H9 (cell line): ENCODE measurements at regions not wholly inside any gene's neighbourhood (a gene's known extent, or its start where the extent isn't known, plus 50 kb on each side); places are given as distances from the start of the nearest gene placed in this dataset.
A peak's percentile ranks its signal among the peaks of the same experiment; 100 is the strongest.

Experiments used
- DNase-seq: peaks from one replicate; pipeline ENCODE4 v3.0.0-alpha.2; 2017
- H2AFZ ChIP-seq: one replicate; pipeline ENCODE4 v1.6.1; 2013; ENCODE audit warnings: mild to moderate bottlenecking, low read length, control low read depth, moderate library complexity
- H2AK5ac ChIP-seq: 2 replicates; pipeline ENCODE4 v1.6.1; 2013; ENCODE audit warnings: low read length, control low read depth, mixed read lengths; ENCODE audit not compliant: insufficient read length
- H2BK120ac ChIP-seq: one replicate; pipeline ENCODE4 v1.6.1; 2013; ENCODE audit warnings: low read depth, mild to moderate bottlenecking, low read length, control low read depth, inconsistent platforms; ENCODE audit not compliant: poor library complexity, severe bottlenecking
- H2BK12ac ChIP-seq: 2 replicates; pipeline ENCODE4 v1.6.1; 2013; ENCODE audit warnings: low read length, control low read depth, mixed read lengths, low read depth; ENCODE audit not compliant: insufficient read length
- H2BK15ac ChIP-seq: 2 replicates; pipeline ENCODE4 v1.6.1; 2013; ENCODE audit warnings: low read depth, low read length, control low read depth
- H2BK20ac ChIP-seq: one replicate; pipeline ENCODE4 v1.6.1; 2013; ENCODE audit warnings: low read depth, mild to moderate bottlenecking, low read length, control low read depth, inconsistent platforms; ENCODE audit not compliant: poor library complexity, severe bottlenecking
- H2BK5ac ChIP-seq: 2 replicates; pipeline ENCODE4 v1.6.1; 2013; ENCODE audit warnings: low read length, control low read depth, mixed read lengths; ENCODE audit not compliant: insufficient read length
- H3K14ac ChIP-seq: 2 replicates; pipeline ENCODE4 v1.6.1; 2013; ENCODE audit warnings: low read length, control low read depth; ENCODE audit not compliant: insufficient read depth
- H3K18ac ChIP-seq: 2 replicates; pipeline ENCODE4 v1.6.1; 2013; ENCODE audit warnings: low read depth, mild to moderate bottlenecking, mixed read lengths, low read length, control low read depth; ENCODE audit not compliant: insufficient read length
- H3K23ac ChIP-seq: 2 replicates; pipeline ENCODE4 v1.6.1; 2013; ENCODE audit warnings: low read length, control low read depth, mixed read lengths, low read depth; ENCODE audit not compliant: insufficient read length
- H3K23me2 ChIP-seq: 2 replicates; pipeline ENCODE4 v1.6.1; 2013; ENCODE audit warnings: low read depth, mild to moderate bottlenecking, mixed read lengths, low read length, control low read depth; ENCODE audit not compliant: insufficient read length, poor library complexity, severe bottlenecking
- H3K27ac ChIP-seq: 2 replicates; pipeline ENCODE4 v1.5.1; 2013; ENCODE audit warnings: low read length, control low read depth, mixed read lengths, low read depth; ENCODE audit not compliant: insufficient read length
- H3K27me3 ChIP-seq: 2 replicates; pipeline ENCODE4 v1.6.1; 2013; ENCODE audit warnings: low read length, control low read depth, inconsistent platforms; ENCODE audit not compliant: insufficient read depth
- H3K4ac ChIP-seq: 2 replicates; pipeline ENCODE4 v1.6.1; 2013; ENCODE audit warnings: low read depth, mild to moderate bottlenecking, control low read depth, inconsistent platforms, low read length, moderate library complexity
- H3K4me1 ChIP-seq: 2 replicates; pipeline ENCODE4 v1.6.1; 2013; ENCODE audit warnings: low read length, control low read depth, inconsistent platforms; ENCODE audit not compliant: insufficient read depth
- H3K4me2 ChIP-seq: 2 replicates; pipeline ENCODE4 v1.6.1; 2013; ENCODE audit warnings: low read length, control low read depth, mixed read lengths; ENCODE audit not compliant: insufficient read length, insufficient read depth
- H3K56ac ChIP-seq: 2 replicates; pipeline ENCODE4 v1.6.1; 2013; ENCODE audit warnings: low read depth, mild to moderate bottlenecking, mixed read lengths, low read length, control low read depth; ENCODE audit not compliant: insufficient read length
- H3K79me1 ChIP-seq: 2 replicates; pipeline ENCODE4 v1.6.1; 2013; ENCODE audit warnings: low read depth, mild to moderate bottlenecking, moderate library complexity, low read length, control low read depth, inconsistent platforms; ENCODE audit not compliant: insufficient read depth, poor library complexity, severe bottlenecking
- H3K79me2 ChIP-seq: 2 replicates; pipeline ENCODE4 v1.6.1; 2013; ENCODE audit warnings: low read length, control low read depth, inconsistent platforms; ENCODE audit not compliant: insufficient read depth
- H3K9ac ChIP-seq: 2 replicates; pipeline ENCODE4 v1.6.1; 2013; ENCODE audit warnings: low read length, control low read depth, mixed read lengths; ENCODE audit not compliant: insufficient read length; ENCODE audit errors: extremely low read depth
- H3K9me3 ChIP-seq: one replicate; pipeline ENCODE4 v1.6.1; 2013; ENCODE audit warnings: low read depth, low read length, inconsistent platforms; ENCODE audit not compliant: control insufficient read depth
- H3T11ph ChIP-seq: one replicate; pipeline ENCODE4 v1.6.1; 2013; ENCODE audit warnings: mild to moderate bottlenecking, low read length, control low read depth, inconsistent platforms
- H4K20me1 ChIP-seq: one replicate; pipeline ENCODE4 v1.6.1; 2013; ENCODE audit not compliant: control insufficient read depth, insufficient read length, insufficient read depth
- H4K5ac ChIP-seq: 2 replicates; pipeline ENCODE4 v1.6.1; 2013; ENCODE audit warnings: low read depth, mild to moderate bottlenecking, mixed read lengths, low read length, control low read depth; ENCODE audit not compliant: insufficient read length
- H4K8ac ChIP-seq: replicated peaks from 2 replicates; pipeline ENCODE4 v1.6.1; 2013; ENCODE audit warnings: low read length, control low read depth, mixed read lengths, low read depth; ENCODE audit not compliant: insufficient read length
- H4K91ac ChIP-seq: 2 replicates; pipeline ENCODE4 v1.6.1; 2013; ENCODE audit warnings: low read depth, mild to moderate bottlenecking, moderate library complexity, mixed read lengths, low read length, control low read depth; ENCODE audit not compliant: insufficient read length
- H3K27ac Mint-ChIP-seq, 3 experiments: 2 replicates in 2 of 3; 3 replicates in 1 of 3; pipeline ENCODE4 v1.8.0; 2020 to 2021; ENCODE audit warnings: mixed read lengths in 3 of 3, mild to moderate bottlenecking in 1 of 3, moderate library complexity in 1 of 3
- H3K27me3 Mint-ChIP-seq: 2 replicates; pipeline ENCODE4 v1.8.0; 2021; ENCODE audit warnings: low read depth, mild to moderate bottlenecking, moderate library complexity, mixed read lengths
- H3K36me3 Mint-ChIP-seq, 3 experiments: 2 replicates in 2 of 3; 3 replicates in 1 of 3; pipeline ENCODE4 v1.8.0; 2020 to 2021; ENCODE audit warnings: low read depth in 3 of 3, mixed read lengths in 3 of 3; ENCODE audit not compliant: insufficient read depth in 1 of 3
- H3K4me1 Mint-ChIP-seq, 2 experiments: 2 replicates each; pipeline ENCODE4 v1.8.0; 2020; ENCODE audit warnings: mixed read lengths in 2 of 2
- H3K4me3 Mint-ChIP-seq, 2 experiments: 2 replicates in 1 of 2; 3 replicates in 1 of 2; pipeline ENCODE4 v1.8.0; 2020 to 2021; ENCODE audit warnings: mild to moderate bottlenecking in 2 of 2, mixed read lengths in 2 of 2, moderate library complexity in 1 of 2
- H3K9me3 Mint-ChIP-seq, 2 experiments: 2 replicates in 1 of 2; 3 replicates in 1 of 2; pipeline ENCODE4 v1.8.0; 2020; ENCODE audit warnings: mild to moderate bottlenecking in 2 of 2, mixed read lengths in 2 of 2, moderate library complexity in 1 of 2
- WGBS: extraction: QIAGEN DNeasy Blood & Tissue Kit; methylation state at CpG from one replicate; pipeline ENCODE4 v1.1.7; 2013; ENCODE audit warnings: missing lambda C conversion rate, low lambda C conversion rate, mixed read lengths; ENCODE audit not compliant: insufficient read length; ENCODE audit errors: extremely low coverage; 5-methylcytosine and 5-hydroxymethylcytosine counted together
- TF ChIP-seq, protein P1 (sequence below): fragments of 200-600 bp; sonication (generic); conservative IDR thresholded peaks from 3 replicates; pipeline ENCODE4 v1.8.0; 2021; ENCODE audit warnings: antibody characterized with exemption, mild to moderate bottlenecking

DNA sequence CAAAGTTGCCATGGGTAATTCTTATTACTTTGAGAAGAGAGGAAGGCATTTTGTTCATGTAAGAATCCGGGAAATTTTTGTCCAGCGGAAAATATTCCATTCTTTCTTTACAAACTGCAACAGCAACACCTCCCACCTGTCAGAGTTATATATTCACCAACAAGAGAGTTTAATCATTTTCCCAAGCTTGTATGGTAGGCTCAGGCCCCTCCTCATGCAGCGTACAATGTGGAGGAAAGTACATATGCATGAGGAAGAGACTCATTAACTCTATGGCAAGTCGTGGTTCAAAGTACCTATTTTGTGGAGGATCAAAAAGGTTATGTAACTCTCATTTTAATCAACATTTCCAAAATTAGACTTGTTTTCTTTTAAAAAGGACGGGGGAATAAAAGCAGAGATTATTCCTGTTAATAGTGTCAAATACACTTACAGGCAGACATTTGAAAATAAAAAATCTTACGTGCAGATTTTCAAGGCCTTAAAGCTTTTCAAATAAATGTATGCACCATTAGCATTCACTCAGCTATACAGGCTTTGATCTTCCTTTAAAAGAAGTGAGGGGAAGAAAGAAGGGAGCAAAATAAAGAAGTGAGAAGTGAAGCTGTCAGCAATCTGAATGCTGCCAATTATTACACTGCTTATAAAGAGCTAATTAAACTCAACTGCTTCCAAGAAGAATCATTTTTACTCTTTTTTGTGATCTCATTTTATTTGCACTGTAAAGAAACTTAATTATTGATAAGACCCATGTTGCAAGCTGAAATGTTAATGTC is 204.8 kb downstream of the FAT4 start:
- Mint-ChIP-seq H3K4me1 (peaks cover 14 to 16% of the 10 kb centered on the region in 2 experiments), H3K27me3 (no peaks in the 10 kb centered on the region), H3K9me3 (peaks cover 3 to 4% of the 10 kb centered on the region in 2 experiments; a peak in 3 of 5 replicates), H3K4me3 (no peak overlapping the region), H3K36me3 (peaks cover 0 to 7% (median 7%) of the 10 kb centered on the region in 3 experiments; a peak in 2 of 7 replicates), H3K27ac (peak overlapping the region in 1 of 3 experiments; percentile 23; a peak in 1 of 7 replicates)
- H3K4me2 ChIP-seq, result no peak overlapping the region
- H2BK12ac ChIP-seq, result no peak overlapping the region
- no peaks in the 10 kb centered on the region for H3K23me2 ChIP-seq
- H3K14ac ChIP-seq, result no peak overlapping the region
- no peak overlapping the region for H3K18ac ChIP-seq
- TF ChIP-seq, protein P1, sequence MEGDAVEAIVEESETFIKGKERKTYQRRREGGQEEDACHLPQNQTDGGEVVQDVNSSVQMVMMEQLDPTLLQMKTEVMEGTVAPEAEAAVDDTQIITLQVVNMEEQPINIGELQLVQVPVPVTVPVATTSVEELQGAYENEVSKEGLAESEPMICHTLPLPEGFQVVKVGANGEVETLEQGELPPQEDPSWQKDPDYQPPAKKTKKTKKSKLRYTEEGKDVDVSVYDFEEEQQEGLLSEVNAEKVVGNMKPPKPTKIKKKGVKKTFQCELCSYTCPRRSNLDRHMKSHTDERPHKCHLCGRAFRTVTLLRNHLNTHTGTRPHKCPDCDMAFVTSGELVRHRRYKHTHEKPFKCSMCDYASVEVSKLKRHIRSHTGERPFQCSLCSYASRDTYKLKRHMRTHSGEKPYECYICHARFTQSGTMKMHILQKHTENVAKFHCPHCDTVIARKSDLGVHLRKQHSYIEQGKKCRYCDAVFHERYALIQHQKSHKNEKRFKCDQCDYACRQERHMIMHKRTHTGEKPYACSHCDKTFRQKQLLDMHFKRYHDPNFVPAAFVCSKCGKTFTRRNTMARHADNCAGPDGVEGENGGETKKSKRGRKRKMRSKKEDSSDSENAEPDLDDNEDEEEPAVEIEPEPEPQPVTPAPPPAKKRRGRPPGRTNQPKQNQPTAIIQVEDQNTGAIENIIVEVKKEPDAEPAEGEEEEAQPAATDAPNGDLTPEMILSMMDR, result no peak
- no peak overlapping the region for H3T11ph ChIP-seq
- H3K56ac ChIP-seq, result no peak overlapping the region
- WGBS, result no CpG with 5 or more reads among the region's 6 CpGs
- H2BK120ac ChIP-seq, result no peak overlapping the region
- no peak overlapping the region for H4K5ac ChIP-seq
- no peaks in the 10 kb centered on the region for H4K20me1 ChIP-seq
- H2BK5ac ChIP-seq, result no peak overlapping the region
- no peaks in the 10 kb centered on the region for H3K4me1 ChIP-seq
- no peaks in the 10 kb centered on the region for H3K79me2 ChIP-seq
- H3K27ac ChIP-seq, result no peak overlapping the region
- no peak for DNase-seq
- no peak overlapping the region for H3K4ac ChIP-seq
- H3K27me3 ChIP-seq, result no peaks in the 10 kb centered on the region
- no peak overlapping the region for H2BK20ac ChIP-seq
- H3K9ac ChIP-seq, result no peak overlapping the region
- no peak overlapping the region for H3K23ac ChIP-seq
- no peaks in the 10 kb centered on the region for H3K9me3 ChIP-seq
- no peak overlapping the region for H4K91ac ChIP-seq
- no peaks in the 10 kb centered on the region for H3K79me1 ChIP-seq
- no peak overlapping the region for H2AK5ac ChIP-seq
- no peak overlapping the region for H4K8ac ChIP-seq
- H2BK15ac ChIP-seq, result no peak overlapping the region
- no peak overlapping the region for H2AFZ ChIP-seq
